Muscle of back (tissue), 3 donors: ENCODE measurements at regions not wholly inside any gene's neighbourhood (a gene's known extent, or its start where the extent isn't known, plus 50 kb on each side); places are given as distances from the start of the nearest gene placed in this dataset.

Source experiments
- DNase-seq, 3 donors: peaks; one replicate each; pipeline versions ENCODE4 v3.0.0 to v3.0.0-alpha.2; 2013

GRCh38 chr6:134531188-134531551 is 213.3 kb upstream of the SGK1 start:
- DNase-seq: no peak

- no peak for DNase-seq
Measured at GRCh38 chr6:134529921-134530320, 212.0 kb upstream of the SGK1 start.

- no peak for DNase-seq
Measured at GRCh38 chr6:134529305-134529704, 211.4 kb upstream of the SGK1 start.

GRCh38 chr6:134527108-134527787 is 209.3 kb upstream of the SGK1 start:
- no peak for DNase-seq

- no peak for DNase-seq
Measured at GRCh38 chr6:134525190-134525868, 207.4 kb upstream of the SGK1 start.

- no peak for DNase-seq
Measured at GRCh38 chr6:134523903-134524650, 206.2 kb upstream of the SGK1 start.

GRCh38 chr6:134523051-134523450 is 205.1 kb upstream of the SGK1 start:
- no peak for DNase-seq

- no peak for DNase-seq
Measured at GRCh38 chr6:134521116-134521501, 203.2 kb upstream of the SGK1 start.

GRCh38 chr6:134520181-134521115 is 202.5 kb upstream of the SGK1 start:
- DNase-seq: peak in 2 of 3 donors; percentile 55 to 72

- DNase-seq: peak in 1 of 3 donors; percentile 63
Measured at GRCh38 chr6:134519465-134519864, 201.6 kb upstream of the SGK1 start.

GRCh38 chr6:134517868-134518267 is 200.0 kb upstream of the SGK1 start:
- DNase-seq: peak in 1 of 3 donors; percentile 48

GRCh38 chr6:134517145-134517658 is 199.3 kb upstream of the SGK1 start:
- peak; percentile 63 to 85 (median 70) for DNase-seq

- no peak for DNase-seq
Measured at GRCh38 chr6:134516582-134516981, 198.7 kb upstream of the SGK1 start.

GRCh38 chr6:134515986-134516385 is 198.1 kb upstream of the SGK1 start:
- peak in 1 of 3 donors; percentile 38 for DNase-seq

GRCh38 chr6:134512981-134513391 is 195.1 kb upstream of the SGK1 start:
- DNase-seq: peak in 1 of 3 donors; percentile 43

GRCh38 chr6:134511984-134512683 is 194.2 kb upstream of the SGK1 start:
- no peak for DNase-seq

- no peak for DNase-seq
Measured at GRCh38 chr6:134510920-134511319, 193.0 kb upstream of the SGK1 start.

- DNase-seq: no peak
Measured at GRCh38 chr6:134510142-134510541, 192.2 kb upstream of the SGK1 start.

- DNase-seq: no peak
Measured at GRCh38 chr6:134508862-134509498, 191.1 kb upstream of the SGK1 start.

GRCh38 chr6:134506162-134506561 is 188.2 kb upstream of the SGK1 start:
- no peak for DNase-seq
